COLO668 (cell line): ENCODE measurements at regions not wholly inside any gene's neighbourhood (a gene's known extent, or its start where the extent isn't known, plus 50 kb on each side); places are given as distances from the start of the nearest gene placed in this dataset.

ENCODE experiments used
- DNase-seq: peaks from one replicate; lab custom pipeline; 2025; ENCODE audit not compliant: unreplicated experiment; lab: John Stamatoyannopoulos, UW

- no peak for DNase-seq
Observed at GRCh38 chr10:29962166-29962850, 97.1 kb downstream of the JCAD start.

- DNase-seq, result no peak
Observed at GRCh38 chr10:29961351-29961750, 98.0 kb downstream of the JCAD start.

DNA sequence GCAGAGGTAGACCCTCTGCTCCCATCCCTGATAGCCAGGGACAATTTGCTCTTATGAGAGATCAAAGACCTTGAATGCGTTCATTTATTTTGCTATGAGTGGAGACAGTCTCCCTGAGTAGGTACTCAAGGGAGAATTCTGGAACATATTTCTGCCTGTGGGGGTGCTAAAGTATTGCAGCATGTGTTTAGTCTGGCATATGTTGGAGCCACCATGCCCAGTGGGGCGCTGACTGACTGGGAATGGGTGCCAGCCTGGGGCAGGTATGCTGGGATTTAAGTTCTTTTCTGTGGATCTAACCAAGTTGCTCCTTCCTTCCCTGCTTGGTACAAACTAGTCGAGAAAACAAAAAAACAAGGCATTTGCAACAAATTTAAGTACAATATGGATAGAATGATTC lies 99.1 kb downstream of the JCAD start:
- DNase-seq, result no peak

DNA sequence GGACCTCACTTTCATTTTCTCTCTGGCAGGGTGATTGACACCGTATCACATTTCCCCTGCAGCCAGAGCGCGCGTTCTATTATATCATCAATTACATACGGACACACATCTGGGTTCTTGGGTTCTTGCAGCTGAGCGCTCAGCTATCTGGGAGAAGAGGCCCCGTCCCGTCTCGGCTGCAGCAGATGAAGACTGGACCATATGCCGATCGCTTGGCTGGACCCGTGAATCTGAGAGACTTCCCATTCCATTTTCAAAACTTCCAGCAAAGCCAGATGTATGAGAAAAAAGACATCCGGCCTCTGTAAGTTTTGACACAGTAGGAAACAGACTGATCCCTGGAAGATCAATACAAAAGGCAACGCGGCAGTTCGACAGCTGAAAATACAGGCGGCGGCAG lies 99.8 kb downstream of the JCAD start:
- no peak for DNase-seq

GRCh38 chr10:29958440-29958839 lies 100.9 kb downstream of the JCAD start:
- DNase-seq, result no peak

DNA sequence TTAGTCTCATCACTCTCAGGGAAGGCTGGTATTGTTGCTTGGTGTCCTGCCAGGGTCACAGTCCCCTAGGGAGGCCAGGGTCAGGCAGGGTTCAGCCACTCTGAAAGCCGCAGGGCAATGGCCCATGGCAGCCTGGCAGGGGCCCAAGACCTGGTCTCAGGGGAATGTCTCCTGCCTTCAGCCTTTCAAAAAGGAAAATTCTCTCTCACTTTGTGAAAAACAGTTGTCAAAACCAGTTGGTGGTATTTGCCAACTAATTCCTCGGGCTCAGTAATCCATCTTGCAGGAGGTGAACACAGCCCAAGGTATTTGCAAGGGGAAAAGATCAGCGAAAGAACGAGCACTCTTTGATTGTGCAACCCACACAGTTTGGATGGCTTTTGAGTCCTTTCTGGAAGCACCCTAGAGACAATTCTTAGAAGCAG lies 101.5 kb downstream of the JCAD start:
- no peak for DNase-seq

DNA sequence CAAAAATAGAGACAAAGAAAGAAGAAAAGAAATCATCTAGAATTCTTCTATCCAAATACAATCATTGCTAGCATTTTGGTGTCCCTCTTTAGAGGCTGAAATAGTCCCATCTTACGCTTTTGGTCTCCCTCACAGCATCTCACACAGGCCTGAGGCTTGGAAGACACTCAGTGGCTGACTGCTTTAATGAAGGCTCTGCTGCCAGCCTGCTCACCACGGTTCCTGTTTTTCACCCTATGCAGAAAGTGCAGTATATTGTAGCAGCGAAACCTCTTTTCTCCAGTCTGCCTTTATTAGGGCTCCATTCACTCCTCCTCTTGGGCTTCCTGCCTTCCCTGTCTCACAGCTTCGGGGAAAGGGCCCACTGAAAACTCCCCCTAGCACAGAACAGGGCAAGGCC lies 102.2 kb downstream of the JCAD start:
- DNase-seq, result no peak

- no peak for DNase-seq
Observed at GRCh38 chr10:29956335-29956924, 103.0 kb downstream of the JCAD start.

DNA sequence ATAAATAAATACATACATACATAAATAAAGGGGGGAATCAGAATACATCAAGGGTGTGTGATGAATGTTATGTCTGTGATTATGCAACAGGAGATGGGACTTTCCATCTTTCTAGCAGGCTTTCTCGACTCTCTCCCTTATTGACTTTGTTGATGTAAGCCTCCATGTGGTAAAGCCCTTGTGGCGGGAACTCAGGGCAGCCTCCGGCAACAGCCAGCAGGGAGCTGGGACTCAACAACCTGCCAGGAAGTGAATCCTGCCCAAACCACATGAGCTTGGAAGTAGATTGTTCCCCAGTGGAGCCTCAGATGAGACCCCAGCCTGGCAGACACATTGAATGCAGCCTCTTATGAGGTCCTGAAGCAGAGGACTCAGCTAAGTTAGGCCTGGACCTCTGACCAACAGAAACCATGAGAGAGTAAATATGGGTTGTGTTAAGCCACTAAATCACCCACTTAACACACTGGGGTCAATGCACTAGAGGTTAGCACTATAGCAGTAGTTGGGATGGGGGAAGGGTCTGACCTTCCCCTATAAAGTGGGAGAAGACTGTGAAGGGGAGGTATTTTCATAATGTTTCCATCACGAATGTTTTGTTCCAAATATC lies 104.0 kb downstream of the JCAD start:
- DNase-seq, result peak; percentile 1

DNA sequence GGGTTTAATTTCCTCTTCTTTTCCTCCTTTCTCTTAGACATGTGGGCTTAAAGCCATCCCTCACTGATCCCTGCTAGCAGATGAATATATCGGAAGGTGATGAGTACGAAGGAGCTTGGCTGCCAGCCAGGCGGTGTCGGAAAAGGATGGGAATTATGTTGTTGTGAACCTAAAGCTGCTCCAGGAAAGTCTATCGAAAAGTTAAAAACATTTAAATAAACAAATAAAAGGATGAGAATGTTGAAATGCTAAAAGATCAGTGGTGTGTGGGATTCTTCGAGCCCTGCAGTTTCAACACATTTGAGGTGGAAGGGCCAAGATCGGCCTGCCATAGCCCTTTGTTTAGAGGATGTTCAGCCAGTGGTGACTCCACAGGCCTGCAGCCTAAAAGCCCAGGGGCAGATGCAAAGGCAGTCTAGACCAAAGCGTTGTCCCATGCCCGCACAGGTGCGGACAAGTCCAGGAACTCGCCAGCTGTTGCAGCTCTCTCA lies 107.9 kb downstream of the JCAD start:
- DNase-seq, result no peak

- DNase-seq, result no peak
Observed at GRCh38 chr10:29950391-29950790, 109.0 kb downstream of the JCAD start.

- no peak for DNase-seq
Observed at GRCh38 chr10:29949411-29950011, 109.9 kb downstream of the JCAD start.

DNA sequence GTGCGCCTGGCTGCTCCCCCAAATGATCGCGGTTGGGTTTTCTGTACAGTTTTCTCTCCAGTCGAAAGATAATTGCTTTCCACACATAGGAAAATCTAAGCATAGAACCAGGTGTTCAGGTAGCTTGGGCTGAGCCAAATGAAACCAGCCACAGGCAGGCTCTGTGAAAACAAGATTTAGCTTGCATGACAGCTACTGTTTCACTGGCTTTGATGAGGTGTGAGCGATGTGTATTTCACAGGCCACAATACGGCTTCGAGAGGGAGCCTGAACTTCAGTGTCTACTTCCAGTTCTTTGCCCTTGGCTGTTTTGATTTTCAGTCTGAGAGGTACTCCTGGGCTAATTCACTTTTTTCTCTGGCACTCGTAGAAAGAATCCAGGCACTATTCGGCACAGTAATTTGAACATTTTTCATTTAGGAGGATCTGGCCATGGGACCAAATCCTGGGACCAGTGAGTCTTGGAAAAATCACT lies 110.5 kb downstream of the JCAD start:
- no peak for DNase-seq

DNA sequence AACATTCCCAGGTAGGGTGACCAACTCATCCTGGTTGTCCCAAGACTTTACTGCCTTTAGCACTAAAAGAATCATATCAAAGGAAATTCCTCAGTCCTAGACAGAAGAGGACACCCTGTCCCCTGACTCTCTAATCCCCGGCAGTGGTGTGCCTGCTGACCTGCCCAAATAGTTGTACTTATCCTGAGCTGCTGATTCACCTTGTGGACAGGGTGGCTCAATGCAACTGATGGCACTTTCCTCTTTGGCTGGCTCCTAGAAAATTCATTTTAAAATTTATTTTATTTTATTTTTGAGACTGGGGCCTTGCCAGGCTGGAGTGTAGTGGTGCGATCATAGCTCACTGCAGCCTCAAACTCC lies 111.7 kb downstream of the JCAD start:
- DNase-seq, result no peak

GRCh38 chr10:29946953-29947700 lies 112.3 kb downstream of the JCAD start:
- no peak for DNase-seq

DNA sequence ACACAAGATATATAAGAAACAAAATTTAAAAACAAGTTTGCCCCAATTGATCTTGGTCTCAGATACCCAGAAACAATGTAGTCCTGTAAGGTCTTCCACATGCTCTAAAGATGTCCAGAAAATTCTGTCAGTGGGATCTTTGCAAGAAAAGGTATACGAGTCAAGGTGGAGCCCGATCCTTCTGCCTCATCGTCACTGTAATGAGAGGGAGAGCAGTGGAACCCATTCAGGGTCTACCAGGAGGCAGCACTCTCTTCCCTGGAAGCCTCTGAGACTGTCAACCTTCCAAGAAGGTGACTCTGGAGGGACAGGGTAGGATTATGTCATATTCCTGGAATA lies 112.8 kb downstream of the JCAD start:
- no peak for DNase-seq

GRCh38 chr10:29941476-29941875 lies 117.9 kb downstream of the JCAD start:
- no peak for DNase-seq

GRCh38 chr10:29932991-29933390 lies 126.4 kb downstream of the JCAD start:
- no peak for DNase-seq

GRCh38 chr10:29931833-29932232 lies 127.6 kb downstream of the JCAD start:
- no peak for DNase-seq

- DNase-seq, result no peak
Observed at GRCh38 chr10:29929006-29929405, 130.4 kb downstream of the JCAD start.

DNA sequence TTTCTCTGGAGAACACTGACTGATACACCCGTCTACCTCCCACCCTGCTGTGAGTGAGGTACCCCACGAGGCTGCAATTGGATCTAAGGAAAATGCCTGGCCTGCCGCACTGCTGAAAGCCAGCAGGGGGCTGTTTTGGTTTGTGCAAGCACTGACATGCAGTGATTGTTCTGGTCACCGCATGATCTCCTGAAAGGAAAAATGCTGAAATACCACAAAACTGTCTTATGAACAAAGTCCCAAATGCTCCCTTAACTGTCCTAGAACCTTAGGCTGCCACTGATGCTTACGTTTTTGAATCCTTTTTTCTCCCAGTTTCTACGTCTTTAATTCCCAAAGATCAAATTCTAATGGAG lies 132.7 kb downstream of the JCAD start:
- no peak for DNase-seq
